EH (cell line): ENCODE measurements at regions not wholly inside any gene's neighbourhood (a gene's known extent, or its start where the extent isn't known, plus 50 kb on each side); places are given as distances from the start of the nearest gene placed in this dataset.

ENCODE experiments used
- DNase-seq: peaks from one replicate; pipeline ENCODE4 v3.0.0-alpha.2; 2015; ENCODE audit warnings: low read depth

- DNase-seq, result no peak
Measured at GRCh38 chr9:117486426-117486825, 71.6 kb upstream of the ASTN2 start.

GRCh38 chr9:117485176-117485575, 70.3 kb upstream of the ASTN2 start:
- DNase-seq, result peak; percentile 65

DNA sequence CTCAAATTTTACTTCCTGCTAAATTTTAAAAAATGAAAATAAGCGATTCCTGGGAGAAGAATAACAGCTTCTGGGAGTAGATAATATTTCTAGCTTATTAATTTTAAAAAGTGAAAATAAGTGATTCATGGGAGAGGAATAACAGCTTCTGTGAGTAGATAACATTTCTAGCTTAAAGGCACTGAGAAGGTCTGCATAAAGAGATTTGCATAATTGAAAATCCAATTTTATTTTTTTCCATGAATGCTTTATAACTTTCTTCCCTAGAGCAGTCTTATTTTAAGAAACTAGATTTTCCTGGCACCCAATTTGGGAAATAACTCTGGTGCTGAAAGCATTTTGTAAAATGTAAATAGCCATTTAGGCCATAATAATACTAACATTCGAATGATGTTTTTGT, 65.9 kb upstream of the ASTN2 start:
- no peak for DNase-seq

DNA sequence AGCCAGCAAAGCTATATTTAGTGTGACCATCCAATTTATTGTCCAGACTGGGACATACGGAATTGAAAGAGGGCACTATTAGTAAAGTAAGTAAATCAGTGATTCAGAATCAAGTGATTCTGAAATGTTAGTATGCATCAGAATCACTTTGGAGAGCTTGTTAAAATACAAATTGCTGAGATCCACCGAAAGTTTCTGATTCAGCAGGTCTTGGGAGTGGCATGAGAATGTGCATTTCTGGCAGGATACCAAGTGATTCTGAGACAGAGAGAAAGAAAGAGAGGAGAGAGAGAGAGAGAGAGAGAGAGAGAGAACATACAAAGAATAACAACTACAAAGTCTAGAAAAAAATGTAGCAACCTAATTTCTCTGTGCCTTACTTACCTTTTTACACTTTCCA, 65.4 kb upstream of the ASTN2 start:
- no peak for DNase-seq

DNA sequence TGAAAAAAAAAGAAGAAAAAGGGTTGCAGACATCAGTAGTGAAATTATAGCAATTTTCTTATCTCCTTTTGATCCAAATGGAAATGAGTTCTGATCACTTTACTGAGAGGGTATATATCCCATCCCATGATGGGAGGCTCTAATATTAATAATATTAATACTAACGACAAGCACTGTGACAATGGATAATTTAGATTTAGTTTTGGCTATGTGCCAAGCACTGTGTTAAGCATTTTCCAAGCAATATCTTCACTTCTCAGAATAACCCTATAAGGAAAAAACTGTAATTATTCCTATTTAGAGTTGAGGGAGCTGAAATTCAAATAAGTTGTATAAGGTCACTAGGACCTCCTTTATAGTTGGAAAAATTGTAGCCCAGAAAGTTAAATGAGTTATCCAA, 58.4 kb upstream of the ASTN2 start:
- DNase-seq, result no peak

DNA sequence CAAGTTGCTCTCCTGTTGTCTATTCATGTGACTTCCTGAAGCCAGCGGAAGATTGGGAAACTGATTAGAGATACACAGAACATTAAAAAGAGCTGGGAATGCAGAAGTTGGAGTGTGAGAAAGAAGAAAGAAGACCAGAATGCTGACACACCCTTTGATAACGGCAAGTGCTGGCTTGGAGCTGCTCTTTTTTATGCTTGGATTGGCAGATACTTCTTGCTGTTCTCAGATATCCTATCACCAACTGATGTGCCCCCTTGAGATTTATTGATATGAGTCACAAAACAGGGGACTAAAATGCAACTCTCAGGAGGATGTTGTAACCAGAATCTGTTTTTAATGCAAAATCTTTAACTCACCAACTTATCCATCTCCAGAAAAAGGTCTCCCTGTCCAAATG, 56.0 kb upstream of the ASTN2 start:
- no peak for DNase-seq

DNA sequence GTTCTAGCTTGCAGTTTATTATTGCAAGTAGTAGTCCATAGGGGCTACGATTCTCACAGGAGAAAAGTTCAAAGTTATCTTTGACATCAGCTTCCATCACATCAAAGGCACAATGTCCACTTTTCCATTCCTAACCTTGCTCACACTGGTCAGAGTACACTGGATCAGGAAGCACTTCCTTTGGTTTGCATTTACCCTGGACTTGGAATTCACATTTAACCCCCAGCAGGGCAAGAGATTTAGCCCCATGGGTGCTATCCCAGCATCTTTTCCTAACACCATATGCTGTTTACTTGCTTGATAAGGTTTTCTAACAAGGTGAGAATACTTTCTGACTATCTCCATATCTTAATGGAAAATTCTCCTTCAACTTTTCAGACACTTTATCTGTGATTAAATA, 55.6 kb upstream of the ASTN2 start:
- DNase-seq, result no peak

- no peak for DNase-seq
Measured at GRCh38 chr9:117466111-117466510, 51.3 kb upstream of the ASTN2 start.

- no peak for DNase-seq
Measured at GRCh38 chr9:117465706-117466105, 50.8 kb upstream of the ASTN2 start.

- DNase-seq, result no peak
Measured at GRCh38 chr9:117464941-117465616, 50.2 kb upstream of the ASTN2 start.
